Stimulated activated CD8-positive, alpha-beta memory T cell treated with anti-CD3 and anti-CD28 coated beads, Interleukin-15, amount 100 ng/mL, for 1 hour (primary cell): ENCODE measurements at regions not wholly inside any gene's neighbourhood (a gene's known extent, or its start where the extent isn't known, plus 50 kb on each side); places are given as distances from the start of the nearest gene placed in this dataset.
"Not testable (repeated sequence)": the region's sequence is repeated elsewhere in the genome, so short reads cannot be mapped to it uniquely, and the experiment has no call there.

Experiments used
- DNase-seq: peaks from one replicate; pipeline ENCODE4 v3.0.0-alpha.2; 2020; ENCODE audit warnings: low read depth

DNA sequence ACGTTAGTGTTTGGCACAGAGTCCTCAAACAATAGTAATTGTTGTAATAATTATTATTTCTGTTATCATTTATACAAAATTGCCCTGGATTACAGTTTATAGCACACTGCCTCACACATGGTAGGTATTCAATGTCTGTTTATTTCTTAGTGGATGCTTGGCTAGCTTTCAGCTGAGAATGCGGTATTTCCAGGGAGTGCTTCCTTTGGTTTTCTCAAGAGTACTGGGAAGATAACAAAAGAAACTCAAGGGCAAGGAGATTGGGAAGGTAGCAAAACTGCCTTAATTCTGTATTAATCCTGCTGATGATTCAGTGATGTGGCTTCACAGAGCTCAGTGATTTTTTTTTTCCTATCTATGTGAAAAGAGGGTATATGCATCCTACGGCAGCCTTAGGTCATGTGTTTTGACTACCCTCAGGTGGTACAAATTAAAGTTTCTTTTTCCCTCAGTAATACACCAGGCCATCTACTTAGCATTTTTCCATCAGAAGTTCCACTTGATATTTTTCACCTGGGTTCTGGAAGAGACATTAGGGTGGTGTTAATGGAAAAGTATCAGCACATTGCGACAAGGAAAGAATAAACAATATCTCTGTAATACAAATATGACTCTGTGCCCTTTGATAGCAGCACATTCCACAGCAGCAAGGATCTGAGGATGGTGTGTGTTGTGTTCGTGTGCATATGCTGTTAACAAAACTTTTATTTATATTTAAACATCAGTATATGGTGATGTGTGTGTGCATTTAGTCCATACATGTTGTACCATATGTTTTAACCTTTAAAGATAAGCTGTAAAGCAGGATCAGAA is 124.3 kb upstream of the RASGEF1B start:
- no peak for DNase-seq

- DNase-seq = no peak
Measured at GRCh38 chr4:81595287-81595686, 123.6 kb upstream of the RASGEF1B start.

GRCh38 chr4:81594490-81595159 is 122.9 kb upstream of the RASGEF1B start:
- DNase-seq = no peak

DNA sequence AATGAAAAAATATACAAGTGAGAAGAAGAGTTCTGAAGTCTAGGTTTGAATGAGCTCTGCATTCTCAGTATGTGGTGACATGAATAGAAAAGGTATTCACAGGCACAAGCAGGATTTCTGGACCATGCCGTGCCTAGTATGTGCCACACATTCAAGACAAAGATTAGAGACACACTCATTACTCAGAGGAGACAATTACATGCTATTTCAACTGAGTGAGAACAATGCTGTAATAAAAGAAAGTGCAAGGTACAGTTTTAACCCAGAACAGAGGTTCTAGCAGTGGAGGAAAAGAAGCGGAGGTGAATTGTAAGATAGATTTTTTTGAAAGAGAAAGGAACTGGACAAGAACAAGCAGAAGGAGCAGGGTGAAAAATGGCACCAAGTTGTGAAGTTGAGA is 121.0 kb upstream of the RASGEF1B start:
- DNase-seq = no peak

- no peak for DNase-seq
Measured at GRCh38 chr4:81590596-81590995, 118.9 kb upstream of the RASGEF1B start.

DNA sequence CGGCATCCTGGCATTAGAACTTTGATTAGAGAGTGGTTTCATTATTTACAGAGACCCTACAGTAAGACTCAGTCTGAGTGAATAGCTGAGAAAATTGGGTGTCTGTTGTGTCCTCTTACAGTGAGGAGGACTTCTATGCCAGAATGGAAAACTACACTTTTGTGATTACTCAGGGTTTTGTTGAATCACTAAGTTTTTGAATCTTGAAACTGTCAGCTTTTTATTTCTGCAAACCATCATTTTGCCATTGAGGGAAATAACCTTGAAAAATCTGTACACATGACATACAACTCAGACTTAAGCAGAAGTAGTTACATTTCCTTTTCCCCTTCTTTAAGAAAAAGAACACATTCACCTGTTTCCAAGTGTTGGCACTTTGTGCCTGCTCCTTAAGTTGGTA is 117.6 kb upstream of the RASGEF1B start:
- no peak for DNase-seq

GRCh38 chr4:81586706-81587105 is 115.0 kb upstream of the RASGEF1B start:
- no peak for DNase-seq

DNA sequence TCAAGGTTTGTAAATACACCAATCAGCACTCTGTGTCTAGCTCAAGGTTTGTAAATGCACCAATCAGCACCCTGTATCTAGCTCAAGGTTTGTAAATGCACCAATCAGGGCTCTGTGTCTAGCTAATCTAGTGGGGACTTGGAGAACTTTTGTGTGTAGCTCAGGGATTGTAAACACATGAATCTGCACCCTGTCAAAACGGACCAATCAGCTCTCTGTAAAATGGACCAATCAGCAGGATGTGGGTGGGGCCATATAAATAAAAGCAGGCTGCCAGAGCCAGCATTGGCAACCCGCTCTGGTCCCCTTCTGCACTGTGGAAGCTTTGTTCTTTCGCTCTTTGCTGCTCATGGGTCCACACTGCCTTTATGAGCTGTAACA is 109.3 kb upstream of the RASGEF1B start:
- not testable (repeated sequence) for DNase-seq

DNA sequence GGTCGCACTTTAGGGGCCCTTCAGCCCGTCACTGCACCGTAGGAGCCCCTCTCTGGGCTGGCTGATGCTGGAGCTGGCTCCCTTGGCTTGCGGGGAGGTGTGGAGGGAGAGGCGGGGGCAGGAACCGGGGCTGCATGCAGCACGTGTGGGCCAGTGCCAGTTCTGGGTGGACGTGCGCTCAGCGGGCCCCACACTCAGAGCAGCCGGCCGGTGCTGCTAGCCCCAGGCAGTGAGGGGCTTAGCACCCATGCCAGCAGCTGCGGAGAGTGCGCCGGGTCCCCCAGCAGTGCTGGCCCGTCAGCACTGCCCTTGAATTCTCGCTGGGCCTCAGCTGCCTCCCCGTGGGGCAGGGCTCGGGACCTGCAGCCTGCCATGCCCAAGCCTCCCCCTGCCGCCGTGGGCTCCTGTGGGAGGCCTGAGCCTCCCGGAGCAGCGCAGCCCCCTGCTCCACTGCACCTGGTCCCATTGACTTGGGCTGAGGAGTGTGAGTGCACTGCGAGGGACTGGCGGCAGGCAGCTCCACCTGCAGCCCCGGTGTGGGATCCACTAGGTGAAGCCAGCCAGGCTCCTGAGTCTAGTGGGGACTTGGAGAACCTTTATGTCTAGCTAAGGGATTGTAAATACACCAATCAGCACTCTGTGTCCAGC is 108.8 kb upstream of the RASGEF1B start:
- no peak for DNase-seq

- no peak for DNase-seq
Measured at GRCh38 chr4:81577392-81577791, 105.7 kb upstream of the RASGEF1B start.

GRCh38 chr4:81574991-81575390 is 103.3 kb upstream of the RASGEF1B start:
- DNase-seq = no peak

- DNase-seq = no peak
Measured at GRCh38 chr4:81573840-81574239, 102.1 kb upstream of the RASGEF1B start.

- DNase-seq = no peak
Measured at GRCh38 chr4:81572402-81572801, 100.7 kb upstream of the RASGEF1B start.

GRCh38 chr4:81571105-81571504 is 99.4 kb upstream of the RASGEF1B start:
- no peak for DNase-seq

- DNase-seq = no peak
Measured at GRCh38 chr4:81566161-81566591, 94.5 kb upstream of the RASGEF1B start.

- DNase-seq = no peak
Measured at GRCh38 chr4:81565142-81565870, 93.6 kb upstream of the RASGEF1B start.

GRCh38 chr4:81564025-81564424 is 92.3 kb upstream of the RASGEF1B start:
- DNase-seq = no peak

DNA sequence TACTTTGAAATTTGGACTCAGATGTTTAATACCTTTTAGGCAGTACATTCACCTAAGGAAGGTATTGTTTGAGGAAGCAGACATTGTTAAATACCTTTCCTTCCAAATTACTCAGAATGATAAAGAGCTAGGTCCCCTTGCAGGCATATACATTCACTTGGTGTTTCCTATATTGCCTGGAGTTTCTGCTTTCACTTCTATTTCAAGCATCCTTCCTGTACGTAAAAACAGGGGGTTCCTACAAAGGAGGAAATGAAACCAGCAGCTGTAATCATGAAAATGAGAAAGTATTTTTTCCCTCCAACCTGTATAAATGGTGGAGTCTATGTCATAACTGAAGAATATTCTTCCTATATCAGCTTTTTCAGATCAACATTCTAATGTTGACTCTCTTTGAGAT is 90.4 kb upstream of the RASGEF1B start:
- no peak for DNase-seq

DNA sequence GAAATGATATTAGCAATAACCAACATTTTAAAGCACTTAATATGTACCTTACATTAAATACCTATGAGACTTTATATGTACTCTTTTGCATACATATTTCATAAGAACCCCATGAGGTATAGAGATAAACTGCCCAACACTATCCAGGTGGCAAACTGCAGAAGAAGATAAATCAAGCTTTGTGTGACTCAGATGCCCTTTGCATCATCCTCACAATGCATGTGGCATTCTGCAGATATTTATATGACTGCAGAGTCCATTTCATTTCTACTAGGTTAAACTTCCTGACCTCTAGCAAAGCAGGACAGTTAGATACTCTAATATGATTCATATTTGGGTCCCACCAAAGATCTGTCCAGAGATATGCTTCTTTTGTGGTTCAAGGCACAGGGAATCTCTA is 85.6 kb upstream of the RASGEF1B start:
- DNase-seq = no peak

- DNase-seq = no peak
Measured at GRCh38 chr4:81555489-81555888, 83.8 kb upstream of the RASGEF1B start.

- no peak for DNase-seq
Measured at GRCh38 chr4:81552086-81552485, 80.4 kb upstream of the RASGEF1B start.

GRCh38 chr4:81550388-81550859 is 78.7 kb upstream of the RASGEF1B start:
- DNase-seq = no peak
